ENCODE measurements at regions not wholly inside any gene's neighbourhood (a gene's known extent, or its start where the extent isn't known, plus 50 kb on each side); places are given as distances from the start of the nearest gene placed in this dataset.

GRCh38 chr22:27286711-27287110 lies 514.8 kb downstream of the MN1 start:
- TF ChIP-seq POLR2A (IDR thresholded peaks at IDR 0.05) = no peak
- TF ChIP-seq, protein P1, sequence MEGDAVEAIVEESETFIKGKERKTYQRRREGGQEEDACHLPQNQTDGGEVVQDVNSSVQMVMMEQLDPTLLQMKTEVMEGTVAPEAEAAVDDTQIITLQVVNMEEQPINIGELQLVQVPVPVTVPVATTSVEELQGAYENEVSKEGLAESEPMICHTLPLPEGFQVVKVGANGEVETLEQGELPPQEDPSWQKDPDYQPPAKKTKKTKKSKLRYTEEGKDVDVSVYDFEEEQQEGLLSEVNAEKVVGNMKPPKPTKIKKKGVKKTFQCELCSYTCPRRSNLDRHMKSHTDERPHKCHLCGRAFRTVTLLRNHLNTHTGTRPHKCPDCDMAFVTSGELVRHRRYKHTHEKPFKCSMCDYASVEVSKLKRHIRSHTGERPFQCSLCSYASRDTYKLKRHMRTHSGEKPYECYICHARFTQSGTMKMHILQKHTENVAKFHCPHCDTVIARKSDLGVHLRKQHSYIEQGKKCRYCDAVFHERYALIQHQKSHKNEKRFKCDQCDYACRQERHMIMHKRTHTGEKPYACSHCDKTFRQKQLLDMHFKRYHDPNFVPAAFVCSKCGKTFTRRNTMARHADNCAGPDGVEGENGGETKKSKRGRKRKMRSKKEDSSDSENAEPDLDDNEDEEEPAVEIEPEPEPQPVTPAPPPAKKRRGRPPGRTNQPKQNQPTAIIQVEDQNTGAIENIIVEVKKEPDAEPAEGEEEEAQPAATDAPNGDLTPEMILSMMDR (IDR thresholded peaks at IDR 0.05 in 4 of 5, conservative IDR thresholded peaks at IDR 0.05 in 1 of 5) = no peak

Measured in gastrocnemius medialis (tissue), 4 donors.